ENCODE measurements at regions not wholly inside any gene's neighbourhood (a gene's known extent, or its start where the extent isn't known, plus 50 kb on each side); places are given as distances from the start of the nearest gene placed in this dataset.

DNA sequence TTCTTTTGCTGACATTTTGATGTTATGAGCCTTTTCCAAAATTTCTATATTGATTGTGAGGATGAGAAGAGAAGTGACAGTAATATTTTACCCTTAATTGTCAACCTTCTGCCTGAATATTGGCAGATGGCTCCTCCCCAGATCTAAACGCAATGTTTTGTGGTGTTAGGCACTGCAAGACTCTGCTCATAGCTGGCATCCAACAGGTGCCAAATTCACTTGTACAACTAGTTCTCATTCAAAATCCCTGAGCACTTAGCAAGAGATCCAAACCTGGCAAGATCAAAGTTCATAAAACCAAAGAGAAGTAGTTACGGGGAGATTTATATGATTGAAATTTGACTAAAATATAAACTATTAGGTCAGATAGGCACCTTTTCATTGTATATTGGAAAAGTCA is 901.7 kb upstream of the INTU start:
- Histone ChIP-seq H3K4me3 (ENCODE audit: low read length) (no peak overlapping the region), H3F3A (ENCODE audit: control insufficient read depth, insufficient read depth) (no peaks in the 10 kb centered on the region), H3K9me2 (replicated peaks; ENCODE audit: control insufficient read depth, low read length) (no peaks in the 10 kb centered on the region), H3K36me3 (ENCODE audit: control insufficient read depth, low read length) (no peaks in the 10 kb centered on the region), H3K79me2 (ENCODE audit: control insufficient read depth, low read length) (no peaks in the 10 kb centered on the region), H3K27ac (ENCODE audit: low read depth, low read length) (no peak overlapping the region), H3K4me1 (ENCODE audit: control insufficient read depth, low read length) (no peaks in the 10 kb centered on the region), H3K4me2 (ENCODE audit: low read length) (no peak overlapping the region), H3K27me3 (ENCODE audit: control insufficient read depth, low read length) (no peaks in the 10 kb centered on the region), H3K9me3 (ENCODE audit: control insufficient read depth, insufficient read depth, low read length) (no peaks in the 10 kb centered on the region), H4K20me1 (ENCODE audit: control insufficient read depth, insufficient read depth, low read depth, low read length) (no peaks in the 10 kb centered on the region)
- TF ChIP-seq EZH2phosphoT487 (IDR thresholded peaks at IDR 0.05; ENCODE audit: borderline replicate concordance, low read length) (no peak), CTCF (IDR thresholded peaks at IDR 0.05; ENCODE audit: low read depth, low read length, poor library complexity, severe bottlenecking) (no peak)

- no peaks in the 10 kb centered on the region for H4K20me1 ChIP-seq (ENCODE audit: control insufficient read depth, insufficient read depth, low read depth, low read length)
- no peaks in the 10 kb centered on the region for H3K9me2 ChIP-seq (replicated peaks; ENCODE audit: control insufficient read depth, low read length)
- H3K27ac ChIP-seq (ENCODE audit: low read depth, low read length), result no peak overlapping the region
- H3K4me1 ChIP-seq (ENCODE audit: control insufficient read depth, low read length), result no peaks in the 10 kb centered on the region
- H3K4me3 ChIP-seq (ENCODE audit: low read length), result no peak overlapping the region
- H3K36me3 ChIP-seq (ENCODE audit: control insufficient read depth, low read length), result no peaks in the 10 kb centered on the region
- no peaks in the 10 kb centered on the region for H3K9me3 ChIP-seq (ENCODE audit: control insufficient read depth, insufficient read depth, low read length)
- H3K79me2 ChIP-seq (ENCODE audit: control insufficient read depth, low read length), result no peaks in the 10 kb centered on the region
- no peak overlapping the region for H3K4me2 ChIP-seq (ENCODE audit: low read length)
- no peaks in the 10 kb centered on the region for H3F3A ChIP-seq (ENCODE audit: control insufficient read depth, insufficient read depth)
- TF ChIP-seq EZH2phosphoT487 (IDR thresholded peaks at IDR 0.05; ENCODE audit: borderline replicate concordance, low read length) (no peak), CTCF (IDR thresholded peaks at IDR 0.05; ENCODE audit: low read depth, low read length, poor library complexity, severe bottlenecking) (no peak)
- no peaks in the 10 kb centered on the region for H3K27me3 ChIP-seq (ENCODE audit: control insufficient read depth, low read length)
Observed at GRCh38 chr4:126733301-126733700, 899.5 kb upstream of the INTU start.

- Histone ChIP-seq H3K4me2 (ENCODE audit: low read length) (no peak overlapping the region), H4K20me1 (ENCODE audit: control insufficient read depth, insufficient read depth, low read depth, low read length) (no peaks in the 10 kb centered on the region), H3K27ac (ENCODE audit: low read depth, low read length) (no peak overlapping the region), H3K9me2 (replicated peaks; ENCODE audit: control insufficient read depth, low read length) (no peaks in the 10 kb centered on the region), H3K9me3 (ENCODE audit: control insufficient read depth, insufficient read depth, low read length) (no peaks in the 10 kb centered on the region), H3K36me3 (ENCODE audit: control insufficient read depth, low read length) (no peaks in the 10 kb centered on the region), H3F3A (ENCODE audit: control insufficient read depth, insufficient read depth) (no peaks in the 10 kb centered on the region), H3K79me2 (ENCODE audit: control insufficient read depth, low read length) (no peaks in the 10 kb centered on the region), H3K4me1 (ENCODE audit: control insufficient read depth, low read length) (no peaks in the 10 kb centered on the region), H3K27me3 (ENCODE audit: control insufficient read depth, low read length) (no peaks in the 10 kb centered on the region), H3K4me3 (ENCODE audit: low read length) (no peak overlapping the region)
- TF ChIP-seq EZH2phosphoT487 (IDR thresholded peaks at IDR 0.05; ENCODE audit: borderline replicate concordance, low read length), result no peak
- no peak for TF ChIP-seq CTCF (IDR thresholded peaks at IDR 0.05; ENCODE audit: low read depth, low read length, poor library complexity, severe bottlenecking)
Observed at GRCh38 chr4:126734465-126734864, 898.3 kb upstream of the INTU start.
